ENCODE measurements at regions not wholly inside any gene's neighbourhood (a gene's known extent, or its start where the extent isn't known, plus 50 kb on each side); places are given as distances from the start of the nearest gene placed in this dataset.

DNA sequence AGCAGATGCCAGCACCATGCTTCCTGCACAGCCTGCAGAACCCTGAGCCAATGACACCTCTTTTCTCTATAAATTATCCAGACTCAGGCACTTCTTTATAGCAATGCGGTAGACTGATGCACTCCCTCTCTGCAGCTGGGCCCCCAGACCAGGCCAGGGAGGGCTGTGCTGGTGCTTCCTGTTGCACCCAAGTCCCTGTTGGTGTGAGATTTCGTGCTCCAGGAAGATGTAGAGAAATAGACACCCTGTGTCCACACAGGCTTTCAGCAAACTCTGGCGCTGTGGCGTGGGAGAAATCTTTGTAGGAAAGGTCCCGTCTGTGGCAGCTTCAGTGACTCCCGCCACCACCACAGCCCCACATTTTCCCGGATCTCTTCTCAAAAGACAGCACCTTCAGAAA lies 572.2 kb downstream of the GALR1 start:
- H3K27me3 ChIP-seq: no peaks in the 10 kb centered on the region
- intact Hi-C loops (cut with DNase I; ENCODE audit: low total_unique reads): no loop called here
- DNase-seq: no peak
- no peak overlapping the region for H3K27ac ChIP-seq
- H3K9me3 ChIP-seq: no peaks in the 10 kb centered on the region
- 86% methylated on average over 7 of the region's 7 CpGs; no CpG with 5 or more reads in 1 of the 2 donors for WGBS, 2 donors (ENCODE audit: low coverage in 1 of 2)
- H3K4me1 ChIP-seq: no peaks in the 10 kb centered on the region
- in situ Hi-C loops (cut with MboI; ENCODE audit: low pct_ligation_motif_present in 1 of 4, low pct_unique_long_range_greater_than_20kb in 1 of 4, low sequenced_read_pairs in 3 of 4): no loop called here
- no peak for TF ChIP-seq POLR2AphosphoS5 (IDR thresholded peaks at IDR 0.05)
- no peak for TF ChIP-seq CTCF (IDR thresholded peaks at IDR 0.05)
- TF ChIP-seq EP300 (IDR thresholded peaks at IDR 0.05; ENCODE audit: low read depth): no peak
- no peak for TF ChIP-seq POLR2A (IDR thresholded peaks at IDR 0.05)
- no peaks in the 10 kb centered on the region for H3K36me3 ChIP-seq
- no peak overlapping the region for H3K4me3 ChIP-seq

- Histone ChIP-seq H3K4me3 (no peak overlapping the region), H3K4me1 (no peaks in the 10 kb centered on the region), H3K27me3 (no peaks in the 10 kb centered on the region), H3K9me3 (no peaks in the 10 kb centered on the region), H3K36me3 (no peaks in the 10 kb centered on the region), H3K27ac (no peak overlapping the region)
- 50% methylated on average over 12 of the region's 12 CpGs; no CpG with 5 or more reads in 1 of the 2 donors for WGBS, 2 donors (ENCODE audit: low coverage in 1 of 2)
- in situ Hi-C loops (cut with MboI; ENCODE audit: low pct_ligation_motif_present in 1 of 4, low pct_unique_long_range_greater_than_20kb in 1 of 4, low sequenced_read_pairs in 3 of 4) (no loop called here), intact Hi-C loops (cut with DNase I; ENCODE audit: low total_unique reads) (no loop called here)
- no peak for TF ChIP-seq EP300 (IDR thresholded peaks at IDR 0.05; ENCODE audit: low read depth)
- no peak for TF ChIP-seq POLR2A (IDR thresholded peaks at IDR 0.05)
- no peak for TF ChIP-seq CTCF (IDR thresholded peaks at IDR 0.05)
- no peak for DNase-seq
Measured at GRCh38 chr18:77822632-77823031, 573.0 kb downstream of the GALR1 start.

- Histone ChIP-seq H3K27ac (no peak overlapping the region), H3K9me3 (no peaks in the 10 kb centered on the region), H3K4me3 (no peak overlapping the region), H3K36me3 (no peaks in the 10 kb centered on the region), H3K4me1 (no peaks in the 10 kb centered on the region), H3K27me3 (no peaks in the 10 kb centered on the region)
- TF ChIP-seq POLR2AphosphoS5 (IDR thresholded peaks at IDR 0.05) (no peak), CTCF (IDR thresholded peaks at IDR 0.05) (no peak)
- 72 to 77% methylated on average over 5 of the region's 5 CpGs for WGBS, 2 donors (ENCODE audit: low coverage in 1 of 2)
- intact Hi-C loops (cut with DNase I; ENCODE audit: low total_unique reads) (no loop called here), in situ Hi-C loops (cut with MboI; ENCODE audit: low pct_ligation_motif_present in 1 of 4, low pct_unique_long_range_greater_than_20kb in 1 of 4, low sequenced_read_pairs in 3 of 4) (no loop called here)
- DNase-seq: no peak
Measured at GRCh38 chr18:77833807-77834206, 584.2 kb downstream of the GALR1 start.

DNA sequence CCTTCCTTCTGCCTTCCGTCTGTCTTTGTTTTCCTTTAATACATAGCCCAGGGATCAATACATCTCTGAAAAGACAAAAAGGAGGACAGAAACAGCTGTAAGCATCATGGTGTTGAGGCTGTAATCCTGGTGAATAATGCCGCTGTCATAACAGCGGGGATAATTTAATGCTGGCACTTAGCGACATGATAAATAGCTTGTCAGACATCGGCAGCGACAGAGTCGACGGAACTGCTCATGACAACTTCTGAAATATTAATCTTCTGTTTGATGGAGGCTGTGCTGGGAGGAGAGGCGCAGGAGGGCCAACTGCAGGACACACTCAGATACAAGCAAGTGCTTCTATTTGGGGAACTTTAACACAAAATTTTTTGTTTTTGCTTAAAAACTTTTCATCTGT lies 602.2 kb downstream of the GALR1 start:
- H3K27ac ChIP-seq: no peak overlapping the region
- intact Hi-C loops (cut with DNase I; ENCODE audit: low total_unique reads) (no loop called here), in situ Hi-C loops (cut with MboI; ENCODE audit: low pct_ligation_motif_present in 1 of 4, low pct_unique_long_range_greater_than_20kb in 1 of 4, low sequenced_read_pairs in 3 of 4) (no loop called here)
- H3K4me3 ChIP-seq: no peak overlapping the region
- H3K27me3 ChIP-seq: no peaks in the 10 kb centered on the region
- H3K4me1 ChIP-seq: no peaks in the 10 kb centered on the region
- no peaks in the 10 kb centered on the region for H3K36me3 ChIP-seq
- TF ChIP-seq EP300 (IDR thresholded peaks at IDR 0.05; ENCODE audit: low read depth): no peak
- no peak for DNase-seq
- no peaks in the 10 kb centered on the region for H3K9me3 ChIP-seq
- 30 to 39% methylated on average over 9 of the region's 9 CpGs for WGBS, 2 donors (ENCODE audit: low coverage in 1 of 2)

DNA sequence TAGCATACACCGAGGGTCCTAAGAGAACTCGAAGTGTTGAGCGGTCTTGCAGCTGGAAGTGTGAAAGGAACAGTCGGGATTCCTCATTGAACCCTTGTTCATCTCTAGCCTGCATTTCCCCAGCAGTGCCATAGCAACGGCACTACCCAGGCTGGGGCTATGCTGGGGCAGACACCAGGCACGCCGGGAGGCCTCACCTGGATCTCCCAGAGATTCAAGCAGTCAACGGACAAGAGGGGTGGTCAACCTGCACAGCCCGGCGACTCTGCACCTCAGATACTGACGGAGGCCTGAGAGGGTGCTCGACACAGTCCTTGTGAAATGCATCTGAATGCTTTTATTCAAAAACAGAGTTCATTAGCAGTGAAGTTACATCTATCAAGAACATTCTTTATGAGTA lies 604.2 kb downstream of the GALR1 start:
- 86% methylated on average over 12 of the region's 12 CpGs; no CpG with 5 or more reads in 1 of the 2 donors for WGBS, 2 donors (ENCODE audit: low coverage in 1 of 2)
- Histone ChIP-seq H3K27me3 (no peaks in the 10 kb centered on the region), H3K36me3 (no peaks in the 10 kb centered on the region), H3K4me1 (no peaks in the 10 kb centered on the region), H3K27ac (no peak overlapping the region), H3K4me3 (no peak overlapping the region), H3K9me3 (no peaks in the 10 kb centered on the region)
- TF ChIP-seq CTCF (IDR thresholded peaks at IDR 0.05): no peak
- TF ChIP-seq POLR2A (IDR thresholded peaks at IDR 0.05): no peak
- TF ChIP-seq POLR2AphosphoS5 (IDR thresholded peaks at IDR 0.05): no peak
- no peak for TF ChIP-seq EP300 (IDR thresholded peaks at IDR 0.05; ENCODE audit: low read depth)
- intact Hi-C loops (cut with DNase I; ENCODE audit: low total_unique reads) (no loop called here), in situ Hi-C loops (cut with MboI; ENCODE audit: low pct_ligation_motif_present in 1 of 4, low pct_unique_long_range_greater_than_20kb in 1 of 4, low sequenced_read_pairs in 3 of 4) (no loop called here)
- DNase-seq: no peak
